Tibial nerve (tissue), 4 donors: ENCODE measurements at regions not wholly inside any gene's neighbourhood (a gene's known extent, or its start where the extent isn't known, plus 50 kb on each side); places are given as distances from the start of the nearest gene placed in this dataset.

Source experiments
- EP300 ChIP-seq, 2 donors: sonication (generic); formaldehyde crosslinking; IDR thresholded peaks; one replicate each; pipeline ENCODE4 v1.6.1; 2017; ENCODE audit warnings: antibody characterized with exemption in 2 of 2, mild to moderate bottlenecking in 1 of 2
- POLR2A ChIP-seq, 2 donors: fragments of 450-650 bp; IDR thresholded peaks; one replicate each; pipeline ENCODE4 v1.6.1; 2017; ENCODE audit warnings: antibody characterized with exemption in 2 of 2, mild to moderate bottlenecking in 2 of 2, moderate library complexity in 2 of 2
- TF ChIP-seq, protein P1 (sequence below), 5 experiments: fragments of 200-600 bp in 3 of 5; fragments of 450-650 bp in 2 of 5; sonication (generic) in 3 of 5; IDR thresholded peaks; one replicate each; pipeline ENCODE4 v1.5.1; 2016 to 2019; ENCODE audit warnings: antibody characterized with exemption in 5 of 5, mild to moderate bottlenecking in 3 of 5, moderate library complexity in 2 of 5

DNA sequence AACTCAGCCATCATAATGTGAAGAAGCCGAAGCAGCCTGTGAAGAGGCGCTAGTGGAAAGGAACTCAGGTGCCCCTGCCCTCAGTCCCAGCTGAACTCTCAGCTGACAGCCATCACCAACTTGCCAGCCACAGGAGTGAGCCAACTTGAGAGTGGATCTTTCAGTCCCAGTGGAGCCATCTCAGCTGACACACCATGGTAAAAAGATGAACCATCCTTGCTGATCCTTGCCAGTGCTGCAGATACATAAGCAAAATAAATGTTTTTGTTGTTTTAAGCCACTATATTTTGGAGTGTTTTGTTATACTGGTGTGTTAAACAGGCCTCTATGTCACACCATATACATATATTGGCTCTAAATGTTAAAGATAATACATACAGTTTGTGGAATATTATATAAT, 195.8 kb upstream of the SPRED2 start:
- TF ChIP-seq POLR2A (IDR thresholded peaks at IDR 0.05), result no peak
- TF ChIP-seq, protein P1, sequence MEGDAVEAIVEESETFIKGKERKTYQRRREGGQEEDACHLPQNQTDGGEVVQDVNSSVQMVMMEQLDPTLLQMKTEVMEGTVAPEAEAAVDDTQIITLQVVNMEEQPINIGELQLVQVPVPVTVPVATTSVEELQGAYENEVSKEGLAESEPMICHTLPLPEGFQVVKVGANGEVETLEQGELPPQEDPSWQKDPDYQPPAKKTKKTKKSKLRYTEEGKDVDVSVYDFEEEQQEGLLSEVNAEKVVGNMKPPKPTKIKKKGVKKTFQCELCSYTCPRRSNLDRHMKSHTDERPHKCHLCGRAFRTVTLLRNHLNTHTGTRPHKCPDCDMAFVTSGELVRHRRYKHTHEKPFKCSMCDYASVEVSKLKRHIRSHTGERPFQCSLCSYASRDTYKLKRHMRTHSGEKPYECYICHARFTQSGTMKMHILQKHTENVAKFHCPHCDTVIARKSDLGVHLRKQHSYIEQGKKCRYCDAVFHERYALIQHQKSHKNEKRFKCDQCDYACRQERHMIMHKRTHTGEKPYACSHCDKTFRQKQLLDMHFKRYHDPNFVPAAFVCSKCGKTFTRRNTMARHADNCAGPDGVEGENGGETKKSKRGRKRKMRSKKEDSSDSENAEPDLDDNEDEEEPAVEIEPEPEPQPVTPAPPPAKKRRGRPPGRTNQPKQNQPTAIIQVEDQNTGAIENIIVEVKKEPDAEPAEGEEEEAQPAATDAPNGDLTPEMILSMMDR (IDR thresholded peaks at IDR 0.05), result no peak
- TF ChIP-seq EP300 (IDR thresholded peaks at IDR 0.05), result no peak
